Psoas muscle (tissue), 7 donors: ENCODE measurements at regions not wholly inside any gene's neighbourhood (a gene's known extent, or its start where the extent isn't known, plus 50 kb on each side); places are given as distances from the start of the nearest gene placed in this dataset.

Experiments
- ATAC-seq, 4 donors: fragments of 200-7000 bp; cut with Tn5 transposase; one replicate each; pipeline ENCODE4 v1.9.1; 2020; ENCODE audit warnings: moderate library complexity in 3 of 4, mild to moderate bottlenecking in 2 of 4
- DNase-seq, 2 donors: peaks; one replicate each; pipeline ENCODE4 v3.0.0-alpha.2; 2020
- H3K27ac ChIP-seq: fragments of 200-600 bp; one replicate; pipeline ENCODE4 v1.8.0; 2022
- H3K27me3 ChIP-seq, 3 donors: fragments of 200-600 bp in 1 of 3; one replicate each; pipeline versions ENCODE4 v1.6.1 to v1.8.0; 2013 to 2022; ENCODE audit warnings: low read length in 2 of 3, mild to moderate bottlenecking in 2 of 3, moderate library complexity in 1 of 3; ENCODE audit not compliant: insufficient read depth in 3 of 3
- H3K36me3 ChIP-seq, 2 donors: fragments of 200-600 bp in 1 of 2; one replicate each; pipeline versions ENCODE4 v1.6.1 to v1.8.0; 2013 to 2022; ENCODE audit warnings: low read depth in 1 of 2, mild to moderate bottlenecking in 1 of 2, moderate library complexity in 1 of 2; ENCODE audit not compliant: insufficient read depth in 1 of 2
- H3K4me1 ChIP-seq: fragments of 200-600 bp; one replicate; pipeline ENCODE4 v1.8.0; 2022
- H3K4me3 ChIP-seq: fragments of 200-600 bp; one replicate; pipeline ENCODE4 v1.8.0; 2022; ENCODE audit warnings: mild to moderate bottlenecking
- H3K9me3 ChIP-seq: fragments of 200-600 bp; one replicate; pipeline ENCODE4 v1.8.0; 2022
- WGBS, 3 donors: extraction: QIAGEN DNeasy Blood & Tissue Kit; methylation state at CpG; one replicate each; pipeline versions ENCODE4 v1.1.6 to v1.1.7; 2013; 5-methylcytosine and 5-hydroxymethylcytosine counted together
- intact Hi-C, 2 donors: fragments of 100-400 bp; cut with DNase I; formaldehyde crosslinking; loops; one replicate each; pipeline versions ENCODE4 v1.11.0 to v1.14.2; 2022
- TF ChIP-seq, protein P1 (sequence below): fragments of 200-600 bp; IDR thresholded peaks from one replicate; pipeline ENCODE4 v1.8.0; 2022; ENCODE audit warnings: antibody characterized with exemption
- donor health status: healthy with polysubstance abuse.
- donor health status: DM: no; HTN: no; CAD: no; lungs with moderate emphysema.
- donor health status: Bipolar disorder and iron deficiency.
- donor health status: healthy.
- donor health status: DM: yes; HTN: yes; CAD: no.
- donor health status: DM: no; HTN: no; CAD: no.
- donor health status: DM: yes; HTN: yes; CAD: no.

DNA sequence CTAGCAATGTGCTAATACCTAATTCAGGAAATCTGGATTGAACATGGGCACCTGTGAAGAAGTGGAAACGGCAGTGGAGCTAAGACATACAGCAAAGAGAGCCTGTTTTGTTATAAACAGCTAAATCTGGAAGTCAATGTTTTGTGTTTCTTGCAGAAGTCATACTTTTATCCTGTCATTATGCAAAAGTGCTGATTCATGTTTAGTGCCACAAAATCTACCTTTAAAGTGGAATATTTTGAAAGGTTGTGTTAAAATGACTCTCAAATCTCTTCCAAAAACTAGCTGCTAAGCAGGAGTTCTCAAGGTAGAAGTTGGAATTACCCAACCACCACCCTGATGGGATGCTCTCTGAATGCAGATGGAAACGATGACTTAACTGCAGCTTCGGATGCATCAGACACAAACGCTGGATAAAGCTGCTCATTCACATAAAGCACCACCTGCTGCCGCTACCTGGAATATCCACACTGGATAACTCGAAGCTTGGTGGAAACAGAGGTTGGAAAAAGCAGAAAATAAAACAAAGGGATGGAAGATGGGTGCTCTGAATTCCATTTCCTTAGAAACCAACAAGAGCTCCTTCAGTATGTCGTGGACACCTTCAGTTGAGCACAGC is 132.6 kb upstream of the ZNF236 start:
- H3K27me3 ChIP-seq = peaks cover 0 to 31% (median 2%) of the 10 kb centered on the region in 3 donors
- no peak overlapping the region for H3K27ac ChIP-seq
- intact Hi-C loops = loop anchor here in 1 of 2 donors (5.0 kb wide), 1 partner anchor 292 kb away; no protein-coding TSS in a partner anchor
- H3K4me3 ChIP-seq = no peak overlapping the region
- H3K9me3 ChIP-seq = no peaks in the 10 kb centered on the region
- no peak for ATAC-seq
- peaks cover 4% of the 10 kb centered on the region for H3K4me1 ChIP-seq
- TF ChIP-seq, protein P1, sequence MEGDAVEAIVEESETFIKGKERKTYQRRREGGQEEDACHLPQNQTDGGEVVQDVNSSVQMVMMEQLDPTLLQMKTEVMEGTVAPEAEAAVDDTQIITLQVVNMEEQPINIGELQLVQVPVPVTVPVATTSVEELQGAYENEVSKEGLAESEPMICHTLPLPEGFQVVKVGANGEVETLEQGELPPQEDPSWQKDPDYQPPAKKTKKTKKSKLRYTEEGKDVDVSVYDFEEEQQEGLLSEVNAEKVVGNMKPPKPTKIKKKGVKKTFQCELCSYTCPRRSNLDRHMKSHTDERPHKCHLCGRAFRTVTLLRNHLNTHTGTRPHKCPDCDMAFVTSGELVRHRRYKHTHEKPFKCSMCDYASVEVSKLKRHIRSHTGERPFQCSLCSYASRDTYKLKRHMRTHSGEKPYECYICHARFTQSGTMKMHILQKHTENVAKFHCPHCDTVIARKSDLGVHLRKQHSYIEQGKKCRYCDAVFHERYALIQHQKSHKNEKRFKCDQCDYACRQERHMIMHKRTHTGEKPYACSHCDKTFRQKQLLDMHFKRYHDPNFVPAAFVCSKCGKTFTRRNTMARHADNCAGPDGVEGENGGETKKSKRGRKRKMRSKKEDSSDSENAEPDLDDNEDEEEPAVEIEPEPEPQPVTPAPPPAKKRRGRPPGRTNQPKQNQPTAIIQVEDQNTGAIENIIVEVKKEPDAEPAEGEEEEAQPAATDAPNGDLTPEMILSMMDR = no peak
- DNase-seq = no peak
- H3K36me3 ChIP-seq = no peaks in the 10 kb centered on the region
- 67 to 69% (median 68%) methylated on average over 7 of the region's 7 CpGs for WGBS, 3 donors

DNA sequence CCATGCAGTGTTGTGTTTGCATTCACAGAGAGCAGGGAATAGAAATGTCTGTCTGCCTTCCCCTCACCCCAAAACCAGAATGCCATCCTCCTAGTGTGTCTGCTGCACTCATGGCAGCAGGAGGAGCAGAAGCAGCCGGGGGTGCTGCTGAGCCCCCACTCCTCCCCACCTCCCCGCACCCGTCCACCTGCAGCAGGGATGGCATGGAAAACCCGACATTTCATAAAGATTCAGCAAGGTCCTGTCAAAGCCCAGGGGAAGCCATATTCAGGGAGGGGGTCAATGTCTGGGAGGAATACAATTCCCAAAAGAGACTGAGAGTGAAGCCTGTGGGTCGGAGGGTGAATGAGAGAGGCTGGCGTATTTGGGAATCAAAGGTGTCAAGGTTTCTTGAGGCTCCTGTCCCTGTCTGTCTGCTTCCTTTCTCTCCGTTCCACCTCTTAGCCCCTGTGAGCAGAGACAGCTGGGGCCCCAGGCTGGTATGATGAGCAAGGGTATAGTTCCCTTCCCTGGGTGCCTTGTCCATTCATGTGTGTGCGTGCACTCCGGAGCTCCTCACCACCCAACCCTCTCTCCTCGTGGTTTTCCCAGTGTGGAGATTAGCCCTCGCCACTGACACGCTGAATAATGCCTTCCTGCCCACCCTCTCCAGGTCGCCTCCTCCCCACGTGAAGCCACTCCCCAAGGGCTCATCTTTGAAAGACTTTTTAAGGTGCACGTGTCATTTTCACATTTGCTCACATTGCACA is 133.5 kb upstream of the ZNF236 start:
- TF ChIP-seq, protein P1 = no peak
- no peak for DNase-seq
- Histone ChIP-seq H3K36me3 (no peaks in the 10 kb centered on the region), H3K27ac (no peak overlapping the region), H3K4me3 (no peak overlapping the region), H3K27me3 (peaks cover 0 to 24% (median 2%) of the 10 kb centered on the region in 3 donors), H3K4me1 (peaks cover 4% of the 10 kb centered on the region), H3K9me3 (no peaks in the 10 kb centered on the region)
- no peak for ATAC-seq
- intact Hi-C loops = loop anchor here in 1 of 2 donors (5.0 kb wide), 1 partner anchor 292 kb away; no protein-coding TSS in a partner anchor
- WGBS, 3 donors = 54 to 63% (median 58%) methylated on average over 15 of the region's 15 CpGs

DNA sequence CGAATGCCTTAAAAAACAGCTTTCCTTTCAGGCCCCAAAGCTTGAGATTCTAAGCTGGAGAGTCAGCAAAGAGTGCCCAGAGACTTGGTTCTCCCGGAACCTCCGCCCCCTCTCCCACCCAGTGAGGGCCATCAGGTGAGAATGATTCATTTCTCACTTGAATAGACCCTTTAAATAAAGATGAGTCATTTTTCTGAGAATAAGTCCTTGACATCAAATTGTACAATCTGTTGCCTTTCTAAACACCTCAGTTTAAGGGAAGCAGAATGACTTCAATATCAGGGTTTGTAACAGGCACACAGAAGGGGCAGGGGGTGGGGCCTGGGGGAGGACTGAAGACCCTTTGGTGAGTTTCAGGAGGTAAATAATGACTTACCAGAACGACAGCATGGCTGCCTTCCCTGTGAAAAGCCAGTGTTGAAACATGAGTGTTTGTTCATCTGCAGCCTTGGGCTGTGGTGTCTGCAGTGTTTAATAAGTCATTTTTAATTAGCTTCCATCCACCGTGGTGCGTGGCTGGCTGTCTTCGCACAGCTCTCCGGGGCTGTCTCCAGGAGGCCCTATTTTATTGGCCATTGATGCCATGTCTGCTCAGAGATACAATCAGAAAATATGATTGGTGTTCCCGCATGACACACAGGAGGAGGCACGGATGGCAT is 134.9 kb upstream of the ZNF236 start:
- no peak for DNase-seq
- H3K27me3 ChIP-seq = peaks cover 0 to 18% (median 2%) of the 10 kb centered on the region in 3 donors
- intact Hi-C loops = loop anchor here in 1 of 2 donors (5.0 kb wide), 1 partner anchor 290 kb away; no protein-coding TSS in a partner anchor
- TF ChIP-seq, protein P1 = no peak
- peaks cover 4% of the 10 kb centered on the region for H3K4me1 ChIP-seq
- H3K9me3 ChIP-seq = no peaks in the 10 kb centered on the region
- H3K36me3 ChIP-seq = no peaks in the 10 kb centered on the region
- ATAC-seq = peak in 3 of 4 donors; percentile 27 to 45 (median 33)
- no peak overlapping the region for H3K4me3 ChIP-seq
- H3K27ac ChIP-seq = no peak overlapping the region
- 64 to 75% (median 69%) methylated on average over 10 of the region's 10 CpGs for WGBS, 3 donors

DNA sequence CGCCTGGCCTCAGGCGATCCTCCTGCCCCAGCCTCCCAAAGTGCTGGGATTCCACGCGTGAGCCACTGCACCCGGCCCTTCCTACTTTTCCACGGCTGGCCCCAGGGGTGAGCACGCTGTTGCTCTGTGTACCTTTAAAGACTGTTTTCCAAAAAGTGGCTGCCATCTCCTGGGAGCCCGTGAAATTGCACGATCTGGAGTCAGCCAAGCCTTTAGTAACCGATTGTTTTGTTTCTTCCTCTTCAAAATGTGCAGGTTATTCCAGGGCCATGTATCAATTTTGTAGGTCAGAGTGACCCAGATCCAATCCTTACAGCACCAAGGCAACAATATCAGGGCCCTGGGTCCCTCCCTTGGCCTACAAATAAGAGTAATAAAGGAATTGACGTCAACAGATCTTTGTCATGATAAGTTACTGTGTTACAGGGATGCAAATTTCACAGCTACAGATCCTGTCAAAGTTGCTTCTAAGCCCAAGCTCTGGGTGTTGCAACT is 135.6 kb upstream of the ZNF236 start:
- intact Hi-C loops = loop anchor here (1.0 to 5.0 kb wide), 2 partner anchors 287 to 289 kb away; no protein-coding TSS in a partner anchor
- peaks cover 0 to 18% (median 2%) of the 10 kb centered on the region in 3 donors for H3K27me3 ChIP-seq
- peaks cover 4% of the 10 kb centered on the region for H3K4me1 ChIP-seq
- no peaks in the 10 kb centered on the region for H3K36me3 ChIP-seq
- peak; percentile 66 to 73 for DNase-seq
- no peaks in the 10 kb centered on the region for H3K9me3 ChIP-seq
- TF ChIP-seq, protein P1 = peak; percentile 64
- no peak overlapping the region for H3K27ac ChIP-seq
- peak; percentile 80 to 93 (median 82) for ATAC-seq
- no peak overlapping the region for H3K4me3 ChIP-seq
- WGBS, 3 donors = 9 to 19% (median 10%) methylated on average over 11 of the region's 11 CpGs
